ENCODE measurements at regions not wholly inside any gene's neighbourhood (a gene's known extent, or its start where the extent isn't known, plus 50 kb on each side); places are given as distances from the start of the nearest gene placed in this dataset.

- TF ChIP-seq TAF1 (IDR thresholded peaks at IDR 0.05; ENCODE audit: borderline replicate concordance, insufficient read depth, low read length) = no peak
- TF ChIP-seq REST (IDR thresholded peaks at IDR 0.05; ENCODE audit: insufficient read depth in 1 of 2, low read depth in 2 of 2, low read length in 2 of 2) = no peak
- TF ChIP-seq FOXP2 (optimal IDR thresholded peaks at IDR 0.05; ENCODE audit: borderline replicate concordance, extremely low read depth, extremely low read length, insufficient read depth) = no peak
- no peak for TF ChIP-seq SIN3A (IDR thresholded peaks at IDR 0.05; ENCODE audit: borderline replicate concordance, insufficient read depth, low read length)
These were observed 181.0 kb upstream of the SALL3 start for GRCh38 chr18:78798402-78799175.

GRCh38 chr18:78799382-78800089 lies 180.1 kb upstream of the SALL3 start:
- no peak for TF ChIP-seq FOXP2 (optimal IDR thresholded peaks at IDR 0.05; ENCODE audit: borderline replicate concordance, extremely low read depth, extremely low read length, insufficient read depth)
- TF ChIP-seq POLR2AphosphoS5 (IDR thresholded peaks at IDR 0.05; ENCODE audit: low read depth, low read length) = no peak
- no peak for TF ChIP-seq SIN3A (IDR thresholded peaks at IDR 0.05; ENCODE audit: borderline replicate concordance, insufficient read depth, low read length)
- no peak for TF ChIP-seq TAF1 (IDR thresholded peaks at IDR 0.05; ENCODE audit: borderline replicate concordance, insufficient read depth, low read length)
- no peak for TF ChIP-seq REST (IDR thresholded peaks at IDR 0.05; ENCODE audit: insufficient read depth in 1 of 2, low read depth in 2 of 2, low read length in 2 of 2)

GRCh38 chr18:78801011-78801410 lies 178.6 kb upstream of the SALL3 start:
- no peak for TF ChIP-seq POLR2AphosphoS5 (IDR thresholded peaks at IDR 0.05; ENCODE audit: low read depth, low read length)
- TF ChIP-seq REST (IDR thresholded peaks at IDR 0.05; ENCODE audit: insufficient read depth in 1 of 2, low read depth in 2 of 2, low read length in 2 of 2) = no peak
- no peak for TF ChIP-seq TAF1 (IDR thresholded peaks at IDR 0.05; ENCODE audit: borderline replicate concordance, insufficient read depth, low read length)
- no peak for TF ChIP-seq FOXP2 (optimal IDR thresholded peaks at IDR 0.05; ENCODE audit: borderline replicate concordance, extremely low read depth, extremely low read length, insufficient read depth)
- TF ChIP-seq SIN3A (IDR thresholded peaks at IDR 0.05; ENCODE audit: borderline replicate concordance, insufficient read depth, low read length) = no peak

- TF ChIP-seq REST (IDR thresholded peaks at IDR 0.05; ENCODE audit: insufficient read depth in 1 of 2, low read depth in 2 of 2, low read length in 2 of 2) (no peak), FOXP2 (optimal IDR thresholded peaks at IDR 0.05; ENCODE audit: borderline replicate concordance, extremely low read depth, extremely low read length, insufficient read depth) (no peak), TAF1 (IDR thresholded peaks at IDR 0.05; ENCODE audit: borderline replicate concordance, insufficient read depth, low read length) (no peak), SIN3A (IDR thresholded peaks at IDR 0.05; ENCODE audit: borderline replicate concordance, insufficient read depth, low read length) (no peak), POLR2AphosphoS5 (IDR thresholded peaks at IDR 0.05; ENCODE audit: low read depth, low read length) (no peak)
These were observed 176.5 kb upstream of the SALL3 start for GRCh38 chr18:78803104-78803503.
